ENCODE measurements at regions not wholly inside any gene's neighbourhood (a gene's known extent, or its start where the extent isn't known, plus 50 kb on each side); places are given as distances from the start of the nearest gene placed in this dataset.
"Not testable (repeated sequence)": the region's sequence is repeated elsewhere in the genome, so short reads cannot be mapped to it uniquely, and the experiment has no call there.

DNA sequence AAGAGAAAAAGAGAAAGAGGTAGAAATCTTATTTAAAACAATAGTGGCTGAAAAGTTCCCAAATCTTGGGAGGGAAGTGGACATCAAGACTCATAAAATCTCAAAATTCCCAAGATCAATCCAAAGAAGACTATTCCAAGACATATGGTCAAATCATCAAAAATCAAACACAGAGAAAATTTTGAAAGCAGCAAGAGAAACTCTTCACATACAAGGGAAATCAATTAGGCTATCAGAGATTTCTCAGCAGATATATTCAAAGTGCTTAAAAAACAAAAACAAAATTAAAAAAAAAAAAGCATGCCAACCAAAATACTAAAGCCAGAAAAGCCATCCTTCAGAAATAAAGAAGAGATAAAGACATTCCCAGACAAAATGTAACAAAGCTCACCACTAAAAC, 52.6 kb upstream of the RALGPS2 start:
- Histone ChIP-seq H3K27me3 (ENCODE audit: low read depth) (no peaks in the 10 kb centered on the region), H3K27ac (replicated peaks) (no peak overlapping the region), H3K4me3 (no peak overlapping the region), H3K9me3 (replicated peaks) (peaks cover 20% of the 10 kb centered on the region), H3K4me1 (no peaks in the 10 kb centered on the region), H3K36me3 (no peaks in the 10 kb centered on the region)
- no peak for DNase-seq
- intact Hi-C loops (cut with micrococcal nuclease): no loop called here
- TF ChIP-seq, protein P1, sequence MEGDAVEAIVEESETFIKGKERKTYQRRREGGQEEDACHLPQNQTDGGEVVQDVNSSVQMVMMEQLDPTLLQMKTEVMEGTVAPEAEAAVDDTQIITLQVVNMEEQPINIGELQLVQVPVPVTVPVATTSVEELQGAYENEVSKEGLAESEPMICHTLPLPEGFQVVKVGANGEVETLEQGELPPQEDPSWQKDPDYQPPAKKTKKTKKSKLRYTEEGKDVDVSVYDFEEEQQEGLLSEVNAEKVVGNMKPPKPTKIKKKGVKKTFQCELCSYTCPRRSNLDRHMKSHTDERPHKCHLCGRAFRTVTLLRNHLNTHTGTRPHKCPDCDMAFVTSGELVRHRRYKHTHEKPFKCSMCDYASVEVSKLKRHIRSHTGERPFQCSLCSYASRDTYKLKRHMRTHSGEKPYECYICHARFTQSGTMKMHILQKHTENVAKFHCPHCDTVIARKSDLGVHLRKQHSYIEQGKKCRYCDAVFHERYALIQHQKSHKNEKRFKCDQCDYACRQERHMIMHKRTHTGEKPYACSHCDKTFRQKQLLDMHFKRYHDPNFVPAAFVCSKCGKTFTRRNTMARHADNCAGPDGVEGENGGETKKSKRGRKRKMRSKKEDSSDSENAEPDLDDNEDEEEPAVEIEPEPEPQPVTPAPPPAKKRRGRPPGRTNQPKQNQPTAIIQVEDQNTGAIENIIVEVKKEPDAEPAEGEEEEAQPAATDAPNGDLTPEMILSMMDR (IDR thresholded peaks at IDR 0.05; ENCODE audit: borderline replicate concordance): no peak

DNA sequence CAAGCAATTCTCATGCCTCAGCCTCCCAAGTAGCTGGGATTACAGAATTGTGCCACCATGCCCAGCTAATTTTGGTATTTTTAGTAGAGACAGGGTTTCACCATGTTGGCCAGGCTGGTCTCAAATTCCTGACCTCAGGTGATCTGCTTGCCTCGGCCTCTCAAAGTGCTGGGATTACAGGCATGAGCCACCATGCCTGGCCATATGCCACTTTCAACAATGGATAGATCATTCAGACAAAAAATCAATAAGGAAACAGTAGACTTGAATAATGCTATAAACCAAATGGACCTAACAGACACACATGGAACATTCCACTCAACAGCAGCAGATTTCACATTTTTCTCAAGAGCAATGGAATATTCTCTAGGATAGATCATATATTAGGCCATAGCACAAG, 50.5 kb upstream of the RALGPS2 start:
- H3K9me3 ChIP-seq (replicated peaks): peaks cover 32% of the 10 kb centered on the region
- intact Hi-C loops (cut with micrococcal nuclease); DNase-seq; H3K4me1 ChIP-seq; H3K27me3 ChIP-seq (ENCODE audit: low read depth); H3K27ac ChIP-seq (replicated peaks); H3K36me3 ChIP-seq; H3K4me3 ChIP-seq: not testable (repeated sequence)

Measured in left ventricle myocardium inferior (tissue), 1 donor.